SHP77 treated with DMSO at 0.1 percent for 48 hours (cell line): ENCODE measurements at regions not wholly inside any gene's neighbourhood (a gene's known extent, or its start where the extent isn't known, plus 50 kb on each side); places are given as distances from the start of the nearest gene placed in this dataset.
"Not testable (repeated sequence)": the region's sequence is repeated elsewhere in the genome, so short reads cannot be mapped to it uniquely, and the experiment has no call there.

ENCODE experiments used
- DNase-seq: peaks from one replicate; lab custom pipeline; 2025; lab: John Stamatoyannopoulos, UW

DNA sequence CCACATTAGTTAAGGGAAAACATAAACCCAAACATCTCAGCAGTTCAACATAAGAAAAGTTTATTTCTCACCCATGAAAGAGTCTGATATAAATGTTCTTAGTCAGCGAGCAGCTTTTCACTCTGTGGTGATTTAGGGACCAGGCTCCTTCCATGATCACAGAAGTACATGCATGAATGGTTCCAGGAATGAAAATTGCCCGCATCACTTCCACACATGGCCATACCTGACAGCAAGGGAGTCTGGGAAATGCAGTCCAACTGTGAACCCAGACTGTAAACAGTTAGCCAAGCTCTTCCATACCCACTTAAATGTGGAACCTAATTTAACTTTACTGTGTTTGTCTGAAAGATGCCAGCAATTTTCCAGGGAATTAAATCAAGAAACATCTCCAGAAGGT, 353.9 kb downstream of the HACE1 start:
- DNase-seq, result no peak

- no peak for DNase-seq
Observed at GRCh38 chr6:104500265-104500664, 359.5 kb downstream of the HACE1 start.

DNA sequence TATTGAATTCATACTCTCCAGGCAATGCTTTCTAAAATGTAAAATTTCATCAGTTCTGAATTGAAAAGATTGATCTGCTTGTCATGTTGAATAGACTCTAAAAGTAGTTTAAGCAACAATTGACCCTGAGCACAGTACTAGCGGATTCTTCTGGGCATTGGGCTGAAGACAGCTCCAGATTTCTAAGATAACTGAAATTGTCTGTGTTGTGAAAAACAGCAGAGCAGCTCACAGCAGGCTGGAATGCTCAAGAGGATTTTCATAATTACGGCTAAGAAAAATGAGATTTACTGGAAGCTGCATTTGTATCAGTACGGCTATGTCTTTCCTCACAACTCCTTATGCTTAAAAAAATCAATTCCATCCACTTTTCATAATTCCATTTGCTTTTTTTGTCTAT, 373.7 kb downstream of the HACE1 start:
- DNase-seq, result no peak

DNA sequence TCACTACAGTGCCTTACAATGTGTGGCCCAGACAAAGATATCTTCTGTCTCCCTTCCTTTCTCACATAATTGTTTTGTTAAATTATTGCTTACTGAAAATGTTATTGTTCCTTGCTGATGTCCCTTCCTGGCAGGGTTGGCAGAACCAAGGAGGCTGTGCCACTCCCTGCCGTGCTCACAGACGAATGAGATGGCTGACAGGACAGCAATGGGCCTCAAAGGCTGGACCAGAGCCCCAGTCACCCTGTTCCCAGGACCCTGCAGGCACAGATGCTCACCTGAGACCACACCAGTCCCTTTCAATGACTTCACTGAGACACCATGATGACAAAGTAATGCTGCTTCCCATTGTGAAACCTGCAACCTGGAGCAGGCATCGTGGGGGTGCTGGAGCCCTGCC, 375.1 kb downstream of the HACE1 start:
- no peak for DNase-seq

DNA sequence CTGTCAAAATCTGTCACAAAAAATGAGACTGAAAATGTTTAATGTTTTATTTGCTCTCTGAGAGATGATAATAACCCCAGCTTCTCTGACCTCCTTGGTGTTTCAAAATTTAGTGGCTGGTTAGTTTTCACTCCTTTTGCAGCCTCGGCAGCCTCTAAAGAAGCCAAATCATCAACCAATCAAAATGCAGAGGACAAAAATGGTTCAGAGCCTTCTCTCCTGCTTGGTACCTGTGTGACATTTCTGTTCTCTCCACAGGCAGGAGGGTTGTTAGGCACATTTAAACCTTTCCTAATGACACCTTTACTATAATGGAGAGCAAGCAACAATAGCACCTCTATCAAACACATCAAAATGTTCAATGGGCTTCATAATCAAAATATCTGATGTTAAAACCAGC, 375.5 kb downstream of the HACE1 start:
- no peak for DNase-seq

GRCh38 chr6:104483225-104483834, 376.4 kb downstream of the HACE1 start:
- DNase-seq, result peak; percentile 37

GRCh38 chr6:104477569-104477968, 382.1 kb downstream of the HACE1 start:
- DNase-seq, result no peak

DNA sequence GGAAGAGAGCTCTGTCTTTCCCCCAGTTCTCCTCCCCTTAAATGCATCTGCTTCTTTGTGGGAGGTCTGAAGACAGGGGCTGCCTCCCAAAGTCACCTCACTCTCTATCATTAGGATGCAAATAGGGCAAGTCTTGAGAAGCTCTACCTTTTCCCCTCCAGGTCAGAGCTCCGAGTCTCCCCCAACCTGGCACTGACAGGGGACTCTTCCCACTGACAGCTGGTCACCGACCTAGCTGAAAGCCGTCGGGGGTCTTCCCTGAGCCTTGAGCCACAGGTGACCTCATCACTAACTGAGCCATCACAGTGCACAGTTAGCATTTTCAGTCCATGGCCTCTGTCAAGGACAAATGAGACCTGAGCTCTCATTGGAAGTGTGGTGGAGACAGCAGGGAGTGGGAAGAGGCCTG, 386.7 kb downstream of the HACE1 start:
- DNase-seq, result no peak

GRCh38 chr6:104472021-104472901, 387.5 kb downstream of the HACE1 start:
- no peak for DNase-seq

GRCh38 chr6:104466306-104466705, 393.4 kb downstream of the HACE1 start:
- DNase-seq, result no peak

- no peak for DNase-seq
Observed at GRCh38 chr6:104462811-104463599, 396.7 kb downstream of the HACE1 start.

GRCh38 chr6:104460738-104461483, 398.8 kb downstream of the HACE1 start:
- DNase-seq, result no peak

DNA sequence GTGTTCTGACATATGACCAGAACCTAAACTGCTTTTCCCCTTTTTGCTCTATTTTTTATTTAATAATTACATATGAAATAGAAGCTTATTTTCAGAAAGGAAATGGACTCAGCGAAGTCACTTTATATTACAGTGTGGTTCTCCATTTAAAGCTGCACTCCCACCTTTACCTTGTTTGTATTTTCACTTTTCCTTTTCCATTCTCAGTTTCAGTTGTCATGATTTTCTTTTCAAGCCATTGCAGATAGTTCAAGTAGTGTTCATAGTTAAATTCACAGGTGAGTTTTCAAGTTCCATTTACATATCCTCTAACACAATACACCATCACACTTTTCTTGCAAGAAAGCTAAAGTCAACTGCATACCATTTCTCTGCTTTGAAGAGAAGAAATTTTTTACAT, 400.2 kb downstream of the HACE1 start:
- DNase-seq, result no peak

- no peak for DNase-seq
Observed at GRCh38 chr6:104449918-104450317, 409.8 kb downstream of the HACE1 start.

DNA sequence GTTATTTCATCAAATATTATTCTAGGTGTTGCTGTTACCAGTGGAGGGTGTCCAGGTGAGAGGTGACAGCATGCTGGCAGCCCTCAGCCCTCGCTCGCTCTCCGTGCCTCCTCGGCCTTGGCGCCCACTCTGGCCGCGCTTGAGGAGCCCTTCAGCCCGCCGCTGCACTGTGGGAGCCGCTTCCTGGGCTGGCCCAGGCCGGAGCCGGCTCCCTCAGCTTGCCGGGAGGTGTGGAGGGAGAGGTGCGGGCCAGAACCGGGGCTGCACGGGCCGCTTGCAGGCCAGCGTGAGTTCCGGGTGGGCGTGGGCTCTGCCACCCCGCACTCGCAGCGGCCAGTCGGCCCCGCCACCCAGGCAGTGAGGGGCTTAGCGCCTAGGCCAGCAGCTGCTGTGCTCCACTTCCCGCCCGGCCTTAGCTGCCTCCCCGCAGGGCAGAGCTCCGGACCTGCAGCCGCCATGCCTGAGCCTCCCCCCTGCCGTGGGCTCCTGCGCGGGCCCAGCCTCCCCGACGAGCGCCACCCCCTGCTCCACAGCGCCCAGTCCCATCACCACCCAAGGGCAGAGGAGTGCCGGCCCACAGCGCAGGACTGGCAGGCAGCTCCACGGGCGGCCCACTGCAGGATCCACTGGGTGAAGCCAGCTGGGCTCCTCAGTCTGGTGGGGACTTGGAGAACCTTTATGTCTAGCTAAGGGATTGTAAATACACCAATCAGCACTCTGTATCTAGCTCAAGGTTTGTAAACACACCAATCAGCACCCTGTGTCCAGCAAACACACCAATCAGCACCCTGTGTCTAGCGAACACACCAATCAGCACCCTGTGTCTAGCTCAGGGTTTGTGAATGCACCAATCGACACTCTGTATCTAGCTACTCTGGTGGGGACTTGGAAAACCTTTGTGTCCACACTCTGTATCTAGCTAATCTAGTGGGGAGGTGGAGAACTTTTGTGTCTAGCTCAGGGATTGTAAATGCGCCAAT, 413.3 kb downstream of the HACE1 start:
- DNase-seq, result not testable (repeated sequence)

- no peak for DNase-seq
Observed at GRCh38 chr6:104434519-104434918, 425.2 kb downstream of the HACE1 start.

DNA sequence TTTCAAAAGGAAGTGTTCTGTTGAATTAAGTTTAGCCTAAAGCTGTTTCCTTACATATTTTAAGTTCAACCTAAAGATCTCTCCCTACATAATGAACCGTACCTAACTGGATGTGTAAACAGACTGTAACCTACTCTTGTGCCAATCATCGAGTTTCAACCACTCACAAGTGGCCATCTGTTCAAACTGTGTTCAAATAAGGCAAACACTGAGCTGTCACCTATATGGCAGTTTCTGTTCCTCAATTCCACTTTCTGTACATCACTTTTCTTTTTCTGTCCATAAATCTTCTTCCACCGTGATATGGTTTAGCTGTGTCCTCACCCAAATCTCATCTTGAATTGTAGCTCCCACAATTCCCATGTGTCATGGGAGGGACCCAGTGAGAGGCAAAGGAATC, 428.6 kb downstream of the HACE1 start:
- DNase-seq, result no peak

DNA sequence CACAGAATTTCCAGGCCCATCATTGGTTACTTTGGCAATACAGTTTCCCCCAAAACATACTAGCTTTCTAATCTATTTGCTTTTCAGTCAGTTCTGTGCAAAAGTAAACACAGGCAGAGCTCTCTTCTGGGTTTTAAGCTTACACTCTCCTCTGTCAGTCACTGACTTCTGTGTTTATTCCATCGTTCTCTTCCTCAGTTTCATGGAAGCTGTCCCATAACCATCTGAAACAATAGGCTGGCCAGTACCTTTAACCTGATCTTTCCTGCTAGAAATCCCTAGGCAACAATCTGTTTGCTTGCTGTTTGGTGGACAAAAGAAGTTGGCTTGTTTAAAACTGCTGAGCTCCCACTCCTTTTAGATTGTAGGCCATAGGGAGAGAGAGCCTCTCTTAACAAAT, 431.5 kb downstream of the HACE1 start:
- no peak for DNase-seq

- DNase-seq, result no peak
Observed at GRCh38 chr6:104423691-104424090, 436.0 kb downstream of the HACE1 start.

GRCh38 chr6:104421650-104422049, 438.1 kb downstream of the HACE1 start:
- DNase-seq, result no peak

- DNase-seq, result no peak
Observed at GRCh38 chr6:104418839-104419238, 440.9 kb downstream of the HACE1 start.
